IMR-90 (cell line): ENCODE measurements at regions not wholly inside any gene's neighbourhood (a gene's known extent, or its start where the extent isn't known, plus 50 kb on each side); places are given as distances from the start of the nearest gene placed in this dataset.

Experiments
- CEBPB ChIP-seq: IDR thresholded peaks from 2 replicates; pipeline ENCODE4 v1.6.1; 2012; ENCODE audit warnings: low read depth, low read length, improper control_type of control experiment
- CHD1 ChIP-seq: IDR thresholded peaks from 2 replicates; pipeline ENCODE4 v1.6.1; 2012; ENCODE audit warnings: low read depth, low read length, improper control_type of control experiment
- FOS ChIP-seq: fragments of 150-350 bp; IDR thresholded peaks from 2 replicates; pipeline ENCODE4 v1.6.1; 2016; ENCODE audit warnings: low read depth, low read length
- MAZ ChIP-seq: IDR thresholded peaks from 2 replicates; pipeline ENCODE4 v1.6.1; 2012; ENCODE audit warnings: low read depth, mild to moderate bottlenecking, low read length, improper control_type of control experiment, moderate library complexity, borderline replicate concordance
- MXI1 ChIP-seq: IDR thresholded peaks from 2 replicates; pipeline ENCODE4 v1.6.1; 2012; ENCODE audit warnings: low read depth, mild to moderate bottlenecking, low read length, moderate library complexity, borderline replicate concordance
- NFE2L2 ChIP-seq: fragments of 150-350 bp; IDR thresholded peaks from 2 replicates; pipeline ENCODE4 v1.6.1; 2016; ENCODE audit warnings: low read depth, mild to moderate bottlenecking, low read length
- POLR2A ChIP-seq: IDR thresholded peaks from 2 replicates; pipeline ENCODE4 v1.6.1; 2012; ENCODE audit warnings: mild to moderate bottlenecking, low read depth, low read length
- RAD21 ChIP-seq: IDR thresholded peaks from 2 replicates; pipeline ENCODE4 v1.6.1; 2012; ENCODE audit warnings: low read length, improper control_type of control experiment
- RCOR1 ChIP-seq: IDR thresholded peaks from 2 replicates; pipeline ENCODE4 v1.6.1; 2012; ENCODE audit warnings: mild to moderate bottlenecking, low read length, improper control_type of control experiment; ENCODE audit not compliant: insufficient replicate concordance
- RFX5 ChIP-seq: IDR thresholded peaks from 2 replicates; pipeline ENCODE4 v1.8.0; 2012; ENCODE audit warnings: low read depth, mild to moderate bottlenecking, low read length, moderate library complexity
- TF ChIP-seq, protein P1 (sequence below): conservative IDR thresholded peaks from 2 replicates; pipeline ENCODE4 v1.5.1; 2012; ENCODE audit warnings: mild to moderate bottlenecking, low read depth, low read length, improper control_type of control experiment
- TF ChIP-seq, protein P2 (sequence below): fragments of 150-350 bp; IDR thresholded peaks from 2 replicates; pipeline ENCODE4 v1.6.1; 2017; ENCODE audit warnings: mild to moderate bottlenecking, antibody characterized with exemption, low read length, low read depth

- TF ChIP-seq, protein P1, sequence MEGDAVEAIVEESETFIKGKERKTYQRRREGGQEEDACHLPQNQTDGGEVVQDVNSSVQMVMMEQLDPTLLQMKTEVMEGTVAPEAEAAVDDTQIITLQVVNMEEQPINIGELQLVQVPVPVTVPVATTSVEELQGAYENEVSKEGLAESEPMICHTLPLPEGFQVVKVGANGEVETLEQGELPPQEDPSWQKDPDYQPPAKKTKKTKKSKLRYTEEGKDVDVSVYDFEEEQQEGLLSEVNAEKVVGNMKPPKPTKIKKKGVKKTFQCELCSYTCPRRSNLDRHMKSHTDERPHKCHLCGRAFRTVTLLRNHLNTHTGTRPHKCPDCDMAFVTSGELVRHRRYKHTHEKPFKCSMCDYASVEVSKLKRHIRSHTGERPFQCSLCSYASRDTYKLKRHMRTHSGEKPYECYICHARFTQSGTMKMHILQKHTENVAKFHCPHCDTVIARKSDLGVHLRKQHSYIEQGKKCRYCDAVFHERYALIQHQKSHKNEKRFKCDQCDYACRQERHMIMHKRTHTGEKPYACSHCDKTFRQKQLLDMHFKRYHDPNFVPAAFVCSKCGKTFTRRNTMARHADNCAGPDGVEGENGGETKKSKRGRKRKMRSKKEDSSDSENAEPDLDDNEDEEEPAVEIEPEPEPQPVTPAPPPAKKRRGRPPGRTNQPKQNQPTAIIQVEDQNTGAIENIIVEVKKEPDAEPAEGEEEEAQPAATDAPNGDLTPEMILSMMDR = no peak
- TF ChIP-seq RFX5 = no peak
- TF ChIP-seq POLR2A = no peak
- no peak for TF ChIP-seq RAD21
- TF ChIP-seq MXI1 = no peak
- TF ChIP-seq, protein P2, sequence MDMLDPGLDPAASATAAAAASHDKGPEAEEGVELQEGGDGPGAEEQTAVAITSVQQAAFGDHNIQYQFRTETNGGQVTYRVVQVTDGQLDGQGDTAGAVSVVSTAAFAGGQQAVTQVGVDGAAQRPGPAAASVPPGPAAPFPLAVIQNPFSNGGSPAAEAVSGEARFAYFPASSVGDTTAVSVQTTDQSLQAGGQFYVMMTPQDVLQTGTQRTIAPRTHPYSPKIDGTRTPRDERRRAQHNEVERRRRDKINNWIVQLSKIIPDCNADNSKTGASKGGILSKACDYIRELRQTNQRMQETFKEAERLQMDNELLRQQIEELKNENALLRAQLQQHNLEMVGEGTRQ = no peak
- TF ChIP-seq CEBPB = no peak
- TF ChIP-seq CHD1 = no peak
- TF ChIP-seq MAZ = no peak
- TF ChIP-seq NFE2L2 = no peak
- no peak for TF ChIP-seq FOS
- TF ChIP-seq RCOR1 = no peak
Measured at GRCh38 chr5:23389291-23390101, 117.9 kb upstream of the PRDM9 start.
